HEK293 (cell line): ENCODE measurements at regions not wholly inside any gene's neighbourhood (a gene's known extent, or its start where the extent isn't known, plus 50 kb on each side); places are given as distances from the start of the nearest gene placed in this dataset.

ENCODE experiments used
- CTCF ChIA-PET: fragments of 350-600 bp; formaldehyde crosslinking; extraction: SDS; loops from one replicate; lab custom pipeline; 2021; ENCODE audit warnings: antibody characterized with exemption; lab: Yijun Ruan, JAX
- POLR2A ChIA-PET: fragments of 300-600 bp; formaldehyde crosslinking; extraction: SDS; loops from one replicate; lab custom pipeline; 2020; ENCODE audit warnings: antibody characterized with exemption, inconsistent platforms; lab: Yijun Ruan, JAX
- H3K27ac ChIP-seq: fragments of 200-500 bp; sonication (Bioruptor generic); 2 replicates; pipeline ENCODE4 v1.5.1; 2014; ENCODE audit warnings: low read depth, low read length, control low read depth, inconsistent platforms; ENCODE audit errors: extremely low read depth
- H3K36me3 ChIP-seq, 2 experiments: fragments of 200-500 bp in 1 of 2; sonication (Bioruptor generic) in 1 of 2; 1 replicate in 1 of 2; 2 replicates in 1 of 2; pipeline ENCODE4 v1.5.1; 2014 to 2017; ENCODE audit warnings: inconsistent platforms in 2 of 2, low read length in 2 of 2; ENCODE audit not compliant: control insufficient read depth in 2 of 2, insufficient read depth in 1 of 2
- H3K4me1 ChIP-seq: fragments of 200-500 bp; sonication (Bioruptor generic); 2 replicates; pipeline ENCODE4 v1.5.1; 2014; ENCODE audit warnings: mild to moderate bottlenecking, low read length, inconsistent platforms; ENCODE audit not compliant: control insufficient read depth, insufficient read depth
- H3K4me3 ChIP-seq: 2 replicates; pipeline ENCODE4 v1.5.1; 2011; ENCODE audit warnings: low read depth, mild to moderate bottlenecking, control low read depth, low read length, moderate library complexity
- H3K9me3 ChIP-seq: fragments of 200-500 bp; sonication (Bioruptor generic); 2 replicates; pipeline ENCODE4 v1.5.1; 2014; ENCODE audit warnings: low read depth, low read length, inconsistent platforms; ENCODE audit not compliant: control insufficient read depth, insufficient read depth
- EGR2 ChIP-seq: fragments of 450-650 bp; formaldehyde crosslinking; IDR thresholded peaks from 2 replicates; pipeline ENCODE4 v1.5.1; 2016; ENCODE audit warnings: low read depth, missing biosample characterization, missing genetic modification characterization
- KLF10 ChIP-seq: fragments of 450-650 bp; IDR thresholded peaks from 2 replicates; pipeline ENCODE4 v1.5.1; 2018; ENCODE audit warnings: missing biosample characterization, mild to moderate bottlenecking, missing genetic modification characterization
- SALL2 ChIP-seq: fragments of 450-650 bp; formaldehyde crosslinking; IDR thresholded peaks from 2 replicates; pipeline ENCODE4 v1.5.0; 2017; ENCODE audit warnings: missing biosample characterization, mild to moderate bottlenecking, missing genetic modification characterization, borderline replicate concordance
- SETDB1 ChIP-seq: IDR thresholded peaks from one replicate; pipeline ENCODE4 v1.6.1; 2017; ENCODE audit warnings: mild to moderate bottlenecking, low read length, moderate library complexity, mixed read lengths; ENCODE audit not compliant: insufficient read length
- ZNF174 ChIP-seq: fragments of 450-650 bp; formaldehyde crosslinking; IDR thresholded peaks from 2 replicates; pipeline ENCODE4 v1.5.0; 2017; ENCODE audit warnings: missing biosample characterization, mild to moderate bottlenecking, missing genetic modification characterization
- ZNF211 ChIP-seq: fragments of 450-650 bp; formaldehyde crosslinking; IDR thresholded peaks from 2 replicates; pipeline ENCODE4 v1.5.1; 2016; ENCODE audit warnings: low read depth, missing biosample characterization, missing genetic modification characterization
- ZNF292 ChIP-seq: fragments of 450-650 bp; formaldehyde crosslinking; IDR thresholded peaks from 2 replicates; pipeline ENCODE4 v1.5.1; 2016; ENCODE audit warnings: low read depth, missing biosample characterization, missing genetic modification characterization, borderline replicate concordance
- ZNF311 ChIP-seq: fragments of 450-650 bp; formaldehyde crosslinking; IDR thresholded peaks from 2 replicates; pipeline ENCODE4 v1.5.1; 2017; ENCODE audit warnings: missing biosample characterization, missing genetic modification characterization, borderline replicate concordance
- ZNF529 ChIP-seq: fragments of 450-650 bp; formaldehyde crosslinking; IDR thresholded peaks from 2 replicates; pipeline ENCODE4 v1.5.1; 2017; ENCODE audit warnings: missing genetic modification characterization, missing biosample characterization; ENCODE audit not compliant: insufficient replicate concordance
- ZNF571 ChIP-seq: fragments of 450-650 bp; formaldehyde crosslinking; IDR thresholded peaks from 2 replicates; pipeline ENCODE4 v1.5.0; 2017; ENCODE audit warnings: missing biosample characterization, missing genetic modification characterization
- ZNF747 ChIP-seq: fragments of 450-650 bp; formaldehyde crosslinking; IDR thresholded peaks from 2 replicates; pipeline ENCODE4 v1.5.1; 2016; ENCODE audit warnings: missing biosample characterization, missing genetic modification characterization
- ZNF785 ChIP-seq: fragments of 450-650 bp; formaldehyde crosslinking; IDR thresholded peaks from 2 replicates; pipeline ENCODE4 v1.5.1; 2016; ENCODE audit warnings: missing biosample characterization, missing genetic modification characterization
- ZNF837 ChIP-seq: fragments of 450-650 bp; formaldehyde crosslinking; IDR thresholded peaks from 2 replicates; pipeline ENCODE4 v1.5.1; 2016; ENCODE audit warnings: missing biosample characterization, missing genetic modification characterization
- ZSCAN16 ChIP-seq: fragments of 450-650 bp; formaldehyde crosslinking; IDR thresholded peaks from 2 replicates; pipeline ENCODE4 v1.5.1; 2016; ENCODE audit warnings: missing biosample characterization, missing genetic modification characterization
- TF ChIP-seq, protein P1 (sequence below): fragments of 450-650 bp; formaldehyde crosslinking; IDR thresholded peaks from 2 replicates; pipeline ENCODE4 v1.5.1; 2017; ENCODE audit warnings: missing biosample characterization, mild to moderate bottlenecking, missing genetic modification characterization, moderate library complexity
- TF ChIP-seq, protein P2 (sequence below): fragments of 450-650 bp; formaldehyde crosslinking; IDR thresholded peaks from 2 replicates; pipeline ENCODE4 v1.5.1; 2016; ENCODE audit warnings: missing biosample characterization, missing genetic modification characterization
- TF ChIP-seq, protein P3 (sequence below): fragments of 450-650 bp; formaldehyde crosslinking; IDR thresholded peaks from 2 replicates; pipeline ENCODE4 v1.5.1; 2016; ENCODE audit warnings: missing biosample characterization, missing genetic modification characterization
- TF ChIP-seq, protein P4 (sequence below): fragments of 450-650 bp; formaldehyde crosslinking; IDR thresholded peaks from 2 replicates; pipeline ENCODE4 v1.5.1; 2016; ENCODE audit warnings: missing biosample characterization, missing genetic modification characterization

DNA sequence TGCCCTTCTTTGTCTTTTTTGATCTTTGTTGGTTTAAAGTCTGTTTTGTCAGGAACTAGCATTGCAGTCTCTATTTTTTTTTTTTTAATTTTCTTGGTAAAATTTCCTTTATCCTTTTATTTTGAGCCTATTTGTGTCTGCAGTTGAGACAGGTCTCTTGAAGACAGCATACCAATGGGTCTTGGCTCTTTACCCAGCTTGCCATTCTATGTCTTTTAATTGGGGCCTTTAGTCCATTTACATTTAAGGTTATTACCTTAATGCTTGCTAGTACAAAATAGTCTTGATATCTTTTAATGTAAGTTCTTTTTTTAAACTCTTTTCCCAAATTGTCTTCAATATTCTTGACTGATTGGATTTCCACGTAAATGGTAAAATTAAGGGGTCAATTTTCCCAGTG is 398.3 kb upstream of the CHRM2 start:
- POLR2A ChIA-PET, result no interaction called here
- Histone ChIP-seq H3K9me3 (no peaks in the 10 kb centered on the region), H3K4me1 (no peaks in the 10 kb centered on the region), H3K4me3 (no peak overlapping the region), H3K36me3 (no peaks in the 10 kb centered on the region)
- CTCF ChIA-PET, result no interaction called here
- TF ChIP-seq SETDB1 (peak; percentile 62), ZNF529 (peak; percentile 80), ZNF571 (no peak)
- TF ChIP-seq, all 188 proteins: peak for 2
- no peak overlapping the region for H3K27ac ChIP-seq

DNA sequence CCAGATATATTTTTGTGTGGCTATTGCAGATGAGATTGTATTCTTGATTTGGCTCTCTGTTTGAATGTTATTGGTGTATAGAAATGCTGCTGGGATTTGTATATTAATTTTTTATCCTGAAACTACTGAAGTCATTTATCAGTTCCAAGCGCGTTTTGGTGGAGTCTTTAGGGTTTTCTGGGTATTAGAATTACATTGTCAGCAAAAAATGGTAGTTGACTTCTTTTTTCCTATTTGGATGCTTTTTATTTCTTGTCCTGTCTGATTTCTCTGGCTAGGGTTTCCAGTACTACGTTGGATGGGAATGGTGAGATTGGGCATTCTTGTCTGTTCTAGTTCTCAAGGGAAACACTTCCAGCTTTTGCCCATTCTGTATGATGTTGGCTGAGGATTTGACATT is 415.5 kb upstream of the CHRM2 start:
- CTCF ChIA-PET, result no interaction called here

DNA sequence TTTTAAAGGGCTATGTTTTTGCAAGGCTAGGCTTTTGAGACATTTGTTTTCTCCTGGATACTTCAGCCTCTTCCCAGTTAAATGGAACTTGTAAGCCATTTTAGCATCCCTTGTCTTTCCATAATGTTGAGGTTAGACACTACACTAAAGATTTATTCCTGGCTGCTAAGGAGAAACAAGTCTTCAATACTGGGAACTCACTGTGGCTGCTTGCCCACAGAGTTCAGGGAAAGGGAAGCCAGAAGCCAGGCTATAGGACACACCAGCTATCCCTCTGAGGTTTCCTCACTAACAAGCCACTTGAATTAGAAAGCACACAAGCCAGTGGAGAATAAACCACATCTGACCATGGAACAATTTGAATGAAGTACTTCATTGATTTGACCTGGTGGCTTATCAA is 421.7 kb upstream of the CHRM2 start:
- POLR2A ChIA-PET, result no interaction called here
- no peak overlapping the region for H3K27ac ChIP-seq
- CTCF ChIA-PET, result interaction anchor here (0.7 kb wide), 1 partner anchor 503 kb away, joined by 3 read pairs; no protein-coding TSS in a partner anchor
- H3K36me3 ChIP-seq, result no peaks in the 10 kb centered on the region
- no peaks in the 10 kb centered on the region for H3K4me1 ChIP-seq
- no peaks in the 10 kb centered on the region for H3K9me3 ChIP-seq
- no peak for TF ChIP-seq EGR2
- TF ChIP-seq, protein P1, sequence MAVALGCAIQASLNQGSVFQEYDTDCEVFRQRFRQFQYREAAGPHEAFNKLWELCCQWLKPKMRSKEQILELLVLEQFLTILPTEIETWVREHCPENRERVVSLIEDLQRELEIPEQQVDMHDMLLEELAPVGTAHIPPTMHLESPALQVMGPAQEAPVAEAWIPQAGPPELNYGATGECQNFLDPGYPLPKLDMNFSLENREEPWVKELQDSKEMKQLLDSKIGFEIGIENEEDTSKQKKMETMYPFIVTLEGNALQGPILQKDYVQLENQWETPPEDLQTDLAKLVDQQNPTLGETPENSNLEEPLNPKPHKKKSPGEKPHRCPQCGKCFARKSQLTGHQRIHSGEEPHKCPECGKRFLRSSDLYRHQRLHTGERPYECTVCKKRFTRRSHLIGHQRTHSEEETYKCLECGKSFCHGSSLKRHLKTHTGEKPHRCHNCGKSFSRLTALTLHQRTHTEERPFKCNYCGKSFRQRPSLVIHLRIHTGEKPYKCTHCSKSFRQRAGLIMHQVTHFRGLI (tag by site-specific recombination), result no peak
- TF ChIP-seq ZNF785 (tag by site-specific recombination), result no peak
- TF ChIP-seq, protein P2, sequence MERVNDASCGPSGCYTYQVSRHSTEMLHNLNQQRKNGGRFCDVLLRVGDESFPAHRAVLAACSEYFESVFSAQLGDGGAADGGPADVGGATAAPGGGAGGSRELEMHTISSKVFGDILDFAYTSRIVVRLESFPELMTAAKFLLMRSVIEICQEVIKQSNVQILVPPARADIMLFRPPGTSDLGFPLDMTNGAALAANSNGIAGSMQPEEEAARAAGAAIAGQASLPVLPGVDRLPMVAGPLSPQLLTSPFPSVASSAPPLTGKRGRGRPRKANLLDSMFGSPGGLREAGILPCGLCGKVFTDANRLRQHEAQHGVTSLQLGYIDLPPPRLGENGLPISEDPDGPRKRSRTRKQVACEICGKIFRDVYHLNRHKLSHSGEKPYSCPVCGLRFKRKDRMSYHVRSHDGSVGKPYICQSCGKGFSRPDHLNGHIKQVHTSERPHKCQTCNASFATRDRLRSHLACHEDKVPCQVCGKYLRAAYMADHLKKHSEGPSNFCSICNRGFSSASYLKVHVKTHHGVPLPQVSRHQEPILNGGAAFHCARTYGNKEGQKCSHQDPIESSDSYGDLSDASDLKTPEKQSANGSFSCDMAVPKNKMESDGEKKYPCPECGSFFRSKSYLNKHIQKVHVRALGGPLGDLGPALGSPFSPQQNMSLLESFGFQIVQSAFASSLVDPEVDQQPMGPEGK (tag by site-specific recombination), result no peak
- TF ChIP-seq ZNF311 (tag by site-specific recombination), result no peak
- TF ChIP-seq ZNF211, result no peak
- TF ChIP-seq ZSCAN16 (tag by site-specific recombination), result no peak
- TF ChIP-seq, protein P3, sequence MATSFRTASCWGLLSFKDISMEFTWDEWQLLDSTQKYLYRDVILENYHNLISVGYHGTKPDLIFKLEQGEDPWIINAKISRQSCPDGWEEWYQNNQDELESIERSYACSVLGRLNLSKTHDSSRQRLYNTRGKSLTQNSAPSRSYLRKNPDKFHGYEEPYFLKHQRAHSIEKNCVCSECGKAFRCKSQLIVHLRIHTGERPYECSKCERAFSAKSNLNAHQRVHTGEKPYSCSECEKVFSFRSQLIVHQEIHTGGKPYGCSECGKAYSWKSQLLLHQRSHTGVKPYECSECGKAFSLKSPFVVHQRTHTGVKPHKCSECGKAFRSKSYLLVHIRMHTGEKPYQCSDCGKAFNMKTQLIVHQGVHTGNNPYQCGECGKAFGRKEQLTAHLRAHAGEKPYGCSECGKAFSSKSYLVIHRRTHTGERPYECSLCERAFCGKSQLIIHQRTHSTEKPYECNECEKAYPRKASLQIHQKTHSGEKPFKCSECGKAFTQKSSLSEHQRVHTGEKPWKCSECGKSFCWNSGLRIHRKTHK (tag by site-specific recombination), result no peak
- TF ChIP-seq, all 188 proteins: peak for 0
- no peak overlapping the region for H3K4me3 ChIP-seq

More for the DNA sequence above, 415.5 kb upstream of the CHRM2 start:
- POLR2A ChIA-PET, result no interaction called here
- H3K27ac ChIP-seq, result no peak overlapping the region
- H3K9me3 ChIP-seq, result no peaks in the 10 kb centered on the region
- H3K4me3 ChIP-seq, result no peak overlapping the region
- no peaks in the 10 kb centered on the region for H3K4me1 ChIP-seq
- no peaks in the 10 kb centered on the region for H3K36me3 ChIP-seq
- TF ChIP-seq, protein P4, sequence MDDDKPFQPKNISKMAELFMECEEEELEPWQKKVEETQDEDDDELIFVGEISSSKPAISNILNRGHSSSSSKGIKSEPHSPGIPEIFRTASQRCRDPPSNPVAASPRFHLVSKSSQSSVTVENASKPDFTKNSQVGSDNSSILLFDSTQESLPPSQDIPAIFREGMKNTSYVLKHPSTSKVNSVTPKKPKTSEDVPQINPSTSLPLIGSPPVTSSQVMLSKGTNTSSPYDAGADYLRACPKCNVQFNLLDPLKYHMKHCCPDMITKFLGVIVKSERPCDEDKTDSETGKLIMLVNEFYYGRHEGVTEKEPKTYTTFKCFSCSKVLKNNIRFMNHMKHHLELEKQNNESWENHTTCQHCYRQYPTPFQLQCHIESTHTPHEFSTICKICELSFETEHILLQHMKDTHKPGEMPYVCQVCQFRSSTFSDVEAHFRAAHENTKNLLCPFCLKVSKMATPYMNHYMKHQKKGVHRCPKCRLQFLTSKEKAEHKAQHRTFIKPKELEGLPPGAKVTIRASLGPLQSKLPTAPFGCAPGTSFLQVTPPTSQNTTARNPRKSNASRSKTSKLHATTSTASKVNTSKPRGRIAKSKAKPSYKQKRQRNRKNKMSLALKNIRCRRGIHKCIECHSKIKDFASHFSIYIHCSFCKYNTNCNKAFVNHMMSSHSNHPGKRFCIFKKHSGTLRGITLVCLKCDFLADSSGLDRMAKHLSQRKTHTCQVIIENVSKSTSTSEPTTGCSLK (tag by site-specific recombination), result no peak
- TF ChIP-seq ZNF837 (tag by site-specific recombination) (no peak), KLF10 (tag by site-specific recombination) (no peak), SALL2 (tag by site-specific recombination) (no peak), ZNF292 (tag by site-specific recombination) (no peak), ZNF174 (tag by site-specific recombination) (no peak), ZNF747 (tag by site-specific recombination) (no peak)
